SK-N-SH (cell line): ENCODE measurements at regions not wholly inside any gene's neighbourhood (a gene's known extent, or its start where the extent isn't known, plus 50 kb on each side); places are given as distances from the start of the nearest gene placed in this dataset.

Source experiments
- CTCF ChIA-PET: fragments of 300-600, 350-600 bp; formaldehyde crosslinking; extraction: SDS; loops from one replicate; lab custom pipeline; 2021; lab: Yijun Ruan, JAX
- POLR2A ChIA-PET: fragments of 350-600 bp; sonication (Branson Sonifier 250); formaldehyde crosslinking; extraction: SDS; loops from one replicate; lab custom pipeline; 2020; ENCODE audit warnings: antibody characterized with exemption, inconsistent platforms; lab: Yijun Ruan, JAX
- DNase-seq: peaks from one replicate; pipeline ENCODE4 v3.0.0; 2012
- H2AFZ ChIP-seq: fragments of 200-600 bp; sonication (generic); 2 replicates; pipeline ENCODE4 v1.8.1; 2016; ENCODE audit warnings: antibody characterized with exemption, mild to moderate bottlenecking, low read depth
- H3F3A ChIP-seq: fragments of 200-600 bp; sonication (generic); replicated peaks from 2 replicates; pipeline ENCODE3; 2016; ENCODE audit warnings: antibody characterized with exemption, mild to moderate bottlenecking; ENCODE audit not compliant: insufficient read depth
- H3K27ac ChIP-seq, 2 experiments: fragments of 200-500 bp in 1 of 2; fragments of 200-600 bp in 1 of 2; sonication (Bioruptor generic) in 1 of 2; sonication (generic), shearing (Covaris generic) in 1 of 2; 2 replicates each; pipeline versions ENCODE4 v1.5.1 to v1.6.1; 2014 to 2016; ENCODE audit warnings: low read depth in 2 of 2, inconsistent platforms in 1 of 2, low read length in 1 of 2, mild to moderate bottlenecking in 1 of 2, mixed read lengths in 1 of 2
- H3K27me3 ChIP-seq: fragments of 200-600 bp; sonication (generic), shearing (Covaris generic); 2 replicates; pipeline ENCODE4 v1.6.1; 2016; ENCODE audit warnings: mixed run types; ENCODE audit not compliant: insufficient read depth
- H3K36me3 ChIP-seq, 2 experiments: fragments of 200-500 bp in 1 of 2; fragments of 200-600 bp in 1 of 2; sonication (Bioruptor generic) in 1 of 2; sonication (generic) in 1 of 2; replicated peaks in 1 of 2; 2 replicates each; pipeline versions ENCODE3 to v1.5.1; 2014 to 2016; ENCODE audit warnings: low read length in 1 of 2, mild to moderate bottlenecking in 1 of 2; ENCODE audit not compliant: insufficient read depth in 2 of 2, control insufficient read depth in 1 of 2
- H3K4me1 ChIP-seq, 2 experiments: fragments of 200-500 bp in 1 of 2; fragments of 200-600 bp in 1 of 2; sonication (Bioruptor generic) in 1 of 2; sonication (generic), shearing (Covaris generic) in 1 of 2; 2 replicates each; pipeline versions ENCODE4 v1.5.1 to v1.6.1; 2014 to 2016; ENCODE audit warnings: low read depth in 1 of 2, low read length in 1 of 2, mixed run types in 1 of 2; ENCODE audit not compliant: insufficient read depth in 2 of 2, control insufficient read depth in 1 of 2
- H3K4me2 ChIP-seq: fragments of 200-600 bp; sonication (generic), shearing (Covaris generic); 2 replicates; pipeline ENCODE4 v1.6.1; 2017; ENCODE audit warnings: mixed run types
- H3K4me3 ChIP-seq, 2 experiments: fragments of 200-500 bp in 1 of 2; fragments of 200-600 bp in 1 of 2; sonication (Bioruptor generic) in 1 of 2; sonication (generic), shearing (Covaris generic) in 1 of 2; 2 replicates each; pipeline versions ENCODE4 v1.5.1 to v1.8.1; 2014 to 2016; ENCODE audit warnings: low read depth in 2 of 2, inconsistent platforms in 1 of 2, low read length in 1 of 2, mild to moderate bottlenecking in 1 of 2, mixed read lengths in 1 of 2, moderate library complexity in 1 of 2
- H3K79me2 ChIP-seq: fragments of 200-600 bp; sonication (generic); 2 replicates; pipeline ENCODE4 v1.8.1; 2017; ENCODE audit warnings: mild to moderate bottlenecking; ENCODE audit not compliant: insufficient read depth
- H3K9ac ChIP-seq: fragments of 200-600 bp; sonication (generic); 2 replicates; pipeline ENCODE4 v1.6.1; 2017; ENCODE audit warnings: mixed run types
- H3K9me2 ChIP-seq: fragments of 200-600 bp; sonication (generic); 2 replicates; pipeline ENCODE4 v1.6.1; 2017; ENCODE audit warnings: mixed run types
- H3K9me3 ChIP-seq: fragments of 200-600 bp; sonication (generic); 2 replicates; pipeline ENCODE4 v1.6.1; 2017; ENCODE audit warnings: mixed run types, mild to moderate bottlenecking, moderate library complexity
- H4K20me1 ChIP-seq: fragments of 200-600 bp; sonication (generic); 2 replicates; pipeline ENCODE4 v1.6.1; 2017; ENCODE audit warnings: mild to moderate bottlenecking, mixed run types; ENCODE audit not compliant: insufficient read depth
- EZH2phosphoT487 ChIP-seq: fragments of 200-600 bp; sonication (generic); IDR thresholded peaks from 2 replicates; pipeline ENCODE4 v1.6.1; 2017; ENCODE audit warnings: low read depth, mixed run types, mild to moderate bottlenecking, antibody characterized with exemption, moderate library complexity, borderline replicate concordance
- FOSL2 ChIP-seq: IDR thresholded peaks from 2 replicates; pipeline ENCODE4 v1.4.0; 2012; ENCODE audit warnings: low read depth, mild to moderate bottlenecking, moderate library complexity, borderline replicate concordance
- FOXJ3 ChIP-seq: sonication (generic); formaldehyde crosslinking; IDR thresholded peaks from 2 replicates; pipeline ENCODE4 v1.5.1; 2020; ENCODE audit warnings: mild to moderate bottlenecking, missing genetic modification reagents
- FOXM1 ChIP-seq: IDR thresholded peaks from 2 replicates; pipeline ENCODE4 v1.4.0; 2012; ENCODE audit warnings: low read depth, mild to moderate bottlenecking
- GABPA ChIP-seq: IDR thresholded peaks from 2 replicates; pipeline ENCODE4 v1.4.0; 2012; ENCODE audit warnings: low read depth, mild to moderate bottlenecking
- GATA2 ChIP-seq: sonication (generic); formaldehyde crosslinking; IDR thresholded peaks from 2 replicates; pipeline ENCODE4 v1.5.0; 2020; ENCODE audit warnings: mild to moderate bottlenecking, missing genetic modification reagents
- JUND ChIP-seq: IDR thresholded peaks from 2 replicates; pipeline ENCODE4 v1.4.0; 2012
- MXI1 ChIP-seq: IDR thresholded peaks from 2 replicates; pipeline ENCODE4 v1.6.1; 2012; ENCODE audit warnings: mild to moderate bottlenecking, low read depth, low read length, improper control_type of control experiment
- POLR2AphosphoS5 ChIP-seq: IDR thresholded peaks from 2 replicates; pipeline ENCODE4 v1.6.1; 2012; ENCODE audit warnings: low read depth, low read length
- RCOR1 ChIP-seq: fragments of 150-350 bp; IDR thresholded peaks from 2 replicates; pipeline ENCODE4 v1.6.1; 2017; ENCODE audit warnings: antibody characterized with exemption, low read length
- RFX5 ChIP-seq: IDR thresholded peaks from 2 replicates; pipeline ENCODE4 v1.6.1; 2012; ENCODE audit warnings: mild to moderate bottlenecking, improper control_type of control experiment, low read length
- TAF1 ChIP-seq: IDR thresholded peaks from 2 replicates; pipeline ENCODE4 v1.6.1; 2012; ENCODE audit warnings: low read depth, mild to moderate bottlenecking, low read length, moderate library complexity, borderline replicate concordance
- TCF12 ChIP-seq: IDR thresholded peaks from 2 replicates; pipeline ENCODE4 v1.4.0; 2012
- TEAD4 ChIP-seq: IDR thresholded peaks from 2 replicates; pipeline ENCODE4 v1.4.0; 2012; ENCODE audit warnings: mild to moderate bottlenecking, borderline replicate concordance; ENCODE audit not compliant: insufficient read depth
- YY1 ChIP-seq: IDR thresholded peaks from 2 replicates; pipeline ENCODE4 v1.4.0; 2012; ENCODE audit warnings: low read depth, mild to moderate bottlenecking
- WGBS: methylation state at CpG from one replicate; pipeline ENCODE4 v1.1.6; 2017; ENCODE audit warnings: low lambda C conversion rate; 5-methylcytosine and 5-hydroxymethylcytosine counted together
- TF ChIP-seq, protein P1 (sequence below): fragments of 150-350 bp; IDR thresholded peaks from 2 replicates; pipeline ENCODE4 v1.6.1; 2017; ENCODE audit warnings: antibody characterized with exemption, low read length, low read depth, borderline replicate concordance
- TF ChIP-seq, protein P2 (sequence below): IDR thresholded peaks from 2 replicates; pipeline ENCODE4 v1.4.0; 2012; ENCODE audit warnings: low read depth, borderline replicate concordance
- TF ChIP-seq, protein P3 (sequence below): IDR thresholded peaks from 2 replicates; pipeline ENCODE4 v1.4.0; 2012; ENCODE audit warnings: low read depth
- TF ChIP-seq, protein P4 (sequence below): IDR thresholded peaks from 2 replicates; pipeline ENCODE4 v1.4.0; 2012; ENCODE audit warnings: low read depth, borderline replicate concordance
- TF ChIP-seq, protein P5 (sequence below): fragments of 150-350 bp; IDR thresholded peaks from 2 replicates; pipeline ENCODE4 v1.6.1; 2016; ENCODE audit warnings: mild to moderate bottlenecking, low read depth, low read length

DNA sequence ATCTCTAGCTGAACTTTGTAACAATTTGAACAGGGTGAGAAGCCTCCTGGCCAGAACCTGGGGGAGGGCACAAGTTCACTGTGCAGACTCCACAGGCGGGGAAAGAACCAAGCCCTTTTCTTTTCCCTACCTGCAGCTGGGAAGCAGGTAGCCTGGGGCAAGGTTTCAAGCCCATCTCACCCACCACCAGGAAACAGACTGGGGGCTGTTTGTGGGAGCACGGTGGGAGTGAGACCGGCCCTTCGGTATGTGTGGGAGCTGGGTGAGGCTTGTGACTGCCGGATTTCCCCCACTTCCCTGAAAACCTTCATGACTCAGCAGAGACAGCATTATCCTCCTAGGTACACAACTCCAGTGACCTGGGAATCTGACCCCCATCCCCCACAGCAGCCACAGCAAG is 211.7 kb downstream of the ZNF674 start:
- ChIA-PET POLR2A (no interaction called here), CTCF (no interaction called here)
- Histone ChIP-seq H3K4me3 (no peak overlapping the region), H3K27ac (no peak overlapping the region), H3F3A (no peaks in the 10 kb centered on the region), H4K20me1 (no peaks in the 10 kb centered on the region), H3K79me2 (no peaks in the 10 kb centered on the region), H3K36me3 (no peaks in the 10 kb centered on the region), H3K9ac (no peak overlapping the region), H3K9me3 (no peaks in the 10 kb centered on the region), H3K27me3 (no peaks in the 10 kb centered on the region), H3K4me1 (0 out of 4 replicates have a peak, but pooled peaks cover 0 to under 1% of the 10 kb centered on the region in 2 experiments), H2AFZ (no peak overlapping the region), H3K4me2 (no peak overlapping the region), H3K9me2 (no peaks in the 10 kb centered on the region)
- DNase-seq = no peak
- 20% methylated on average over 5 of the region's 5 CpGs for WGBS
- TF ChIP-seq JUND = no peak
- TF ChIP-seq FOSL2 = no peak
- TF ChIP-seq GABPA = no peak
- TF ChIP-seq GATA2 (CRISPR knock-in tag) = no peak
- TF ChIP-seq TEAD4 = no peak
- TF ChIP-seq, protein P1, sequence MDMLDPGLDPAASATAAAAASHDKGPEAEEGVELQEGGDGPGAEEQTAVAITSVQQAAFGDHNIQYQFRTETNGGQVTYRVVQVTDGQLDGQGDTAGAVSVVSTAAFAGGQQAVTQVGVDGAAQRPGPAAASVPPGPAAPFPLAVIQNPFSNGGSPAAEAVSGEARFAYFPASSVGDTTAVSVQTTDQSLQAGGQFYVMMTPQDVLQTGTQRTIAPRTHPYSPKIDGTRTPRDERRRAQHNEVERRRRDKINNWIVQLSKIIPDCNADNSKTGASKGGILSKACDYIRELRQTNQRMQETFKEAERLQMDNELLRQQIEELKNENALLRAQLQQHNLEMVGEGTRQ = no peak
- TF ChIP-seq, protein P2, sequence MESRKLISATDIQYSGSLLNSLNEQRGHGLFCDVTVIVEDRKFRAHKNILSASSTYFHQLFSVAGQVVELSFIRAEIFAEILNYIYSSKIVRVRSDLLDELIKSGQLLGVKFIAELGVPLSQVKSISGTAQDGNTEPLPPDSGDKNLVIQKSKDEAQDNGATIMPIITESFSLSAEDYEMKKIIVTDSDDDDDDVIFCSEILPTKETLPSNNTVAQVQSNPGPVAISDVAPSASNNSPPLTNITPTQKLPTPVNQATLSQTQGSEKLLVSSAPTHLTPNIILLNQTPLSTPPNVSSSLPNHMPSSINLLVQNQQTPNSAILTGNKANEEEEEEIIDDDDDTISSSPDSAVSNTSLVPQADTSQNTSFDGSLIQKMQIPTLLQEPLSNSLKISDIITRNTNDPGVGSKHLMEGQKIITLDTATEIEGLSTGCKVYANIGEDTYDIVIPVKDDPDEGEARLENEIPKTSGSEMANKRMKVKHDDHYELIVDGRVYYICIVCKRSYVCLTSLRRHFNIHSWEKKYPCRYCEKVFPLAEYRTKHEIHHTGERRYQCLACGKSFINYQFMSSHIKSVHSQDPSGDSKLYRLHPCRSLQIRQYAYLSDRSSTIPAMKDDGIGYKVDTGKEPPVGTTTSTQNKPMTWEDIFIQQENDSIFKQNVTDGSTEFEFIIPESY = no peak
- TF ChIP-seq MXI1 = no peak
- no peak for TF ChIP-seq YY1
- no peak for TF ChIP-seq FOXJ3
- no peak for TF ChIP-seq POLR2AphosphoS5
- no peak for TF ChIP-seq EZH2phosphoT487
- no peak for TF ChIP-seq FOXM1
- TF ChIP-seq TCF12 = no peak
- no peak for TF ChIP-seq RFX5

DNA sequence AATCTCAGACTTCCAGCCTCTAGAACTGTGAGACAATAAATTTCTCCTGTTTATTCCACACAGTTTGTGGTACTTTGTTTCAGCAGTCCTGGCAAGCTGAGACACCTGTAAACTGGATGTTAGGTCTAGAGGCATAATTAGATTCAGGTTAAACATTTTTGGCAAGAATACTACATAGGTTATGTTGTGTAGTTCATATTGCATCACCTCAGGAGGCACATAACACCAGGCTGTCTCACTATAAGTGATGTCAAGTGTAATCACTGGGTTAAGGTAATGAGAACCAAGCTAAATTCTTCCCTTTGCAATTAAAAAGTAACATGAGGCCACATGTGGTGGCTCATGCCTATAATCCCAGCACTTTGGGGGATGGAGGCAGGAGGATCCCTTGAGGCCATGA is 214.2 kb downstream of the ZNF674 start:
- H3K4me3 ChIP-seq = no peak overlapping the region
- no peak overlapping the region for H3K9ac ChIP-seq
- H3K79me2 ChIP-seq = peaks cover 4% of the 10 kb centered on the region; the same call in 1 of the 2 replicates
- peaks cover 8% of the 10 kb centered on the region for H3F3A ChIP-seq
- H3K9me3 ChIP-seq = no peaks in the 10 kb centered on the region
- peaks cover 0 to 18% of the 10 kb centered on the region in 2 experiments; a peak in 2 of 4 replicates for H3K4me1 ChIP-seq
- no peak overlapping the region for H2AFZ ChIP-seq
- no peaks in the 10 kb centered on the region for H3K36me3 ChIP-seq
- DNase-seq = no peak
- H3K4me2 ChIP-seq = no peak overlapping the region
- TF ChIP-seq, protein P3, sequence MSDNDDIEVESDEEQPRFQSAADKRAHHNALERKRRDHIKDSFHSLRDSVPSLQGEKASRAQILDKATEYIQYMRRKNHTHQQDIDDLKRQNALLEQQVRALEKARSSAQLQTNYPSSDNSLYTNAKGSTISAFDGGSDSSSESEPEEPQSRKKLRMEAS = no peak
- TF ChIP-seq, protein P4, sequence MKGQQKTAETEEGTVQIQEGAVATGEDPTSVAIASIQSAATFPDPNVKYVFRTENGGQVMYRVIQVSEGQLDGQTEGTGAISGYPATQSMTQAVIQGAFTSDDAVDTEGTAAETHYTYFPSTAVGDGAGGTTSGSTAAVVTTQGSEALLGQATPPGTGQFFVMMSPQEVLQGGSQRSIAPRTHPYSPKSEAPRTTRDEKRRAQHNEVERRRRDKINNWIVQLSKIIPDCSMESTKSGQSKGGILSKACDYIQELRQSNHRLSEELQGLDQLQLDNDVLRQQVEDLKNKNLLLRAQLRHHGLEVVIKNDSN = no peak
- TF ChIP-seq, protein P5, sequence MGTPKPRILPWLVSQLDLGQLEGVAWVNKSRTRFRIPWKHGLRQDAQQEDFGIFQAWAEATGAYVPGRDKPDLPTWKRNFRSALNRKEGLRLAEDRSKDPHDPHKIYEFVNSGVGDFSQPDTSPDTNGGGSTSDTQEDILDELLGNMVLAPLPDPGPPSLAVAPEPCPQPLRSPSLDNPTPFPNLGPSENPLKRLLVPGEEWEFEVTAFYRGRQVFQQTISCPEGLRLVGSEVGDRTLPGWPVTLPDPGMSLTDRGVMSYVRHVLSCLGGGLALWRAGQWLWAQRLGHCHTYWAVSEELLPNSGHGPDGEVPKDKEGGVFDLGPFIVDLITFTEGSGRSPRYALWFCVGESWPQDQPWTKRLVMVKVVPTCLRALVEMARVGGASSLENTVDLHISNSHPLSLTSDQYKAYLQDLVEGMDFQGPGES = no peak
- TF ChIP-seq RCOR1 = no peak
- no peak for TF ChIP-seq TAF1
- ChIA-PET POLR2A (no interaction called here), CTCF (no interaction called here)
- H3K9me2 ChIP-seq = no peaks in the 10 kb centered on the region
- H3K27ac ChIP-seq = no peak overlapping the region
- no peaks in the 10 kb centered on the region for H3K27me3 ChIP-seq
- no peaks in the 10 kb centered on the region for H4K20me1 ChIP-seq
